ENCODE measurements at regions not wholly inside any gene's neighbourhood (a gene's known extent, or its start where the extent isn't known, plus 50 kb on each side); places are given as distances from the start of the nearest gene placed in this dataset.
"Not testable (repeated sequence)": the region's sequence is repeated elsewhere in the genome, so short reads cannot be mapped to it uniquely, and the experiment has no call there.

DNA sequence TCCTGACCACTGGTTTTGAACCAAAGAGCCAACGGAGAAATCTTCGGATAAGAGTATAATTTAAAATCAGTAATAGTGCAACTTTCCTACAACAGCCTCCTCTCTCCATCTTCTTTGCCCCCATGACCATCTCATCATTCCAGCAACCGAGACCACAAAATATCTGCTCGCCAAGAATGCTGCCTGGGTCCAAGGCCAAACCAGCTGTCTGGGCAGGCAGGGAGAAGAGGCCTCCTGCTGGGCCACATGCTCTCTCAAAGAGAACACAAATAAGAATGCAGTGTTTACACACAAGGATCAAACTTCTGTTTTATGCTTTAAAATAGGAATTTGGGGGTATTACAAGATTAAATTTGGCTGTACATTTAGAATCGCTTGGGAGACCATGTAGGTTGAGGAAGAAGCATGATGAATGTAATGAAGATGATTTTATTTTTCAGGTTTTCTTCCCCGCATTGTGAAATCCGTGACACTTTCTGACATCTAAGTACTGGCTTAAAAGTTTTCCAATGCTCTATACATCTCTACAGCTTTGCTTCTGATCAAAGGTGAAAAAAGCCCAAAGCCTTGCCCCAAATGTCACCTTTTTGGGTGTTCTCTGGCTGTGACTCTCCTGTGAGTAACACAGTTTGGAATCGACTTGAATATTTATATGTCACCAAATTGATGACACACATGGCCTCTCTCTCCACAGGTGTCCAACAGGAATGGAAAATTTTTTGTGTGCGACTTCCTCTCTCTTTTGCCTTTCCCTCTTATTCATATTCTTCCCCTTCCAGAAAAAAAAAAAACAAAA is 79.4 kb upstream of the PROKR2 start:
- DNase-seq (ENCODE audit: extremely low read depth, low read depth, low spot score): no peak

DNA sequence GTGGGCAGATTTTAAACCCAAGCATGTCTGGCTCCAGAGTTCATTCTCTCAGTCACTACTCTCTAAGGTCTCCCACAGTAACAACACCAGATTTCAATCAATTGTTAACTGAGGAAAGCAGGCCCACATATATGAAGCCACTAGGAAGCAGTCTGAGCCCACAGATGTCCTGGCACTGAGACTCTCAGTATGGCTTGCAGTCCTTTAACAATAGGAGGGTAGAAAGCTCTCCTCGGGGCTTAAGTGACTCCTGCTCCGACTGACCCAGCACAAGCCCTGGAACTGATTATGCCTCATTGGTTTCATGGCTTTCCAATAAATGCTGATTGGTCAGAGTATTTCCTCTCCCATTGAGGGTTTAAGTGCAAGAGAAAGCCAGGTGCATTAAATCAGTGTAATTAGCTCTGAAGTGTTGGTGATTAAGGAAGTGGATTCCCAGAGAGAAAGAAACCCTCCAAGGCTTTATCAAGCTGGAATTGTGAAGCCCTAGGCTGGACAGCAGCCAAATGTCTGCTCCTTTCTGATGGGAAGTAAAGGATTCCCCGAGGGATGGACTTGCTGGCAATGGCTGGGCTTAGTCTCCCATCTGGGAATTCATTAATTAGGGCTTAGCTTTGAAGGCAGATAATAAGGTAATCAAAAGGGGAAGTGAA is 76.6 kb upstream of the PROKR2 start:
- DNase-seq (ENCODE audit: extremely low read depth, low read depth, low spot score): no peak

DNA sequence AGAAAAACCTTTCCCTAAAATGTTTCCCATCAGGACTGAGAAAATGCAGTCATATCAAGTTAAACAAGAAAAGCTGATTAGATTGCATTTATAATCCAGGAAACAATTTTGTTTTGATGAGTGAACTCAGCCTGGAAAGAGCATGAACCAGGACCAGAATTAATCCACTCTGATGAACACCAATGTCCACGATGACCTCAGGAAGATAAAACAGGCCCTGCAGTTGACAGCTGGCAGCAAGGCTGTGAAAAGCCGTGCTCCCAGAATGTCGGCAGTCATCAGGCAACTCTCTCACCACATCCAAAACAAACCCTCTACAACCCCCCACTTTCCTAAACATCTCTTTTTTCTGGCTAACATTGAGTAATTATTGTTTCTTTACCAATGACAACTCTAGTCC is 74.0 kb upstream of the PROKR2 start:
- DNase-seq (ENCODE audit: extremely low read depth, low read depth, low spot score): no peak

DNA sequence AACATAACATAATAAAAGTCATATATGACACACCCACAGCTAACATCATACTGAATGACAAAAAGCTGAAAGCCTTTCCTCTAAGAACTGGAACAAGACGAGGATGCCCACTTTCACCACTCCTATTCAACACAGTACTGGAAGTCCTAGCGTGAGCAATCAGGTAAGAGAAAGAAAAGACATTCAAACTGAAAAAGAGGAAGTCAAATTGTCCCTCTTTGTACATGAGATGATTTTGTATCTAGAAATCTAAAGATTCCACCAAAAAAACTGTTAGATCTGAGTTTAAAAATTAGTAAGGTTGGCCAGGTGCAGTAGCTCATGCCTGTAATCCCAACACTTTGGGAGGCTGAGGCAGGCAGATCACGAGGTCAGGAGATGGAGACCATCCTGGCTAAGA is 70.1 kb upstream of the PROKR2 start:
- not testable (repeated sequence) for DNase-seq (ENCODE audit: extremely low read depth, low read depth, low spot score)

DNA sequence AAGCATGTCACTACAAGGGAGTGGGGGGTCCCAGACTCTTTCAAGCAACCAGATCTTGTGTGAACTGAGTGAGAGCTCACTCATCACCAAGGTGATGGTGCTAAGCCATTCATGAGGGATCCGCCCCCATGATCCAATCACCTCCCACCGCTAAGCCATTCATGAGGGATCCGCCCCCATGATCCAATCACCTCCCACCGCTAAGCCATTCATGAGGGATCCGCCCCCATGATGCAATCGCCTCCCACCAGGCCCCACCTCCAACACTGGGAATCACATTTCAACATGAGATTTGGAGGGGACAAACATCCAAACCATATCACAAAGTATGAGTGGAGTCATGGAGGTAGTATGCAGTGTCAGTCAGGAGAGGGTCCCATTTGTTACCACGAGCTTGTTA is 64.8 kb upstream of the PROKR2 start:
- not testable (repeated sequence) for DNase-seq (ENCODE audit: extremely low read depth, low read depth, low spot score)

DNA sequence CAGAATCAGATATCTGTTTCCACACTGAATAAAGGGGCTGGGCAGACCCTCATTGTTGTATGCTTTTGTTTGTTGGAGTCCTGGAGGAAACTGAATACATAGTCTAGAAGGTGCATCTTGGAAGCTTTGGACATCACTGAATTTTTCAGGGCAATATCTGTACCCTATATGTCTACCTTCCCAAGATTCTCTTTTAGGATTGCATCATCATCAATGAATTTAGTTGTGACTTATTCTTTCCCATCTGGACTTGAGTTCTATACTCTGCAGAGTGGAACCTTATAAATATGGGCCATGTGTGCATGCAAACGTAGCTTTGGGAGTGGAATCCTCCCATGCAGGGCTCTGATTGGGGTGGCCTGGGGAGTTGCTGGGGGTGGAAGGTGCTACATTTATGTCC is 60.7 kb upstream of the PROKR2 start:
- no peak for DNase-seq (ENCODE audit: extremely low read depth, low read depth, low spot score)

DNA sequence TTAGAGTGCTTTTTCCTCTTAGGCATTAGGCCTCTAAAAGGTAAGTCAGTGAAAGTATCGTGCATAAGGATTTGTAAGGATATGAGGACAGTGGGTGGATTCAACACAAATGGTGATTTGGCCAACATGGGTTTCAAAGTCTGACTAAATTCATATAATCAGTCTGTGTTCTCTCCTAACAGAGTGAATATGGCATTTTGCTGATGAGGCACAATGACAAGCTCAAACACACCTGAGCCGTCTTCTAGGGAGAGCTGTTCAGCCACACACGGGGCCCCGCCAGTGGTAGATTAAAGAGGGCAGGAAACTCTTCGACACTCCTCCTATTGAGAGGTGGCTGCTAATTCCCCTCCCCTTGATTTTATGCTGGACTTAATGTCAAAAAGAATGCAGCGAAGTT is 59.5 kb upstream of the PROKR2 start:
- DNase-seq (ENCODE audit: extremely low read depth, low read depth, low spot score): no peak

DNA sequence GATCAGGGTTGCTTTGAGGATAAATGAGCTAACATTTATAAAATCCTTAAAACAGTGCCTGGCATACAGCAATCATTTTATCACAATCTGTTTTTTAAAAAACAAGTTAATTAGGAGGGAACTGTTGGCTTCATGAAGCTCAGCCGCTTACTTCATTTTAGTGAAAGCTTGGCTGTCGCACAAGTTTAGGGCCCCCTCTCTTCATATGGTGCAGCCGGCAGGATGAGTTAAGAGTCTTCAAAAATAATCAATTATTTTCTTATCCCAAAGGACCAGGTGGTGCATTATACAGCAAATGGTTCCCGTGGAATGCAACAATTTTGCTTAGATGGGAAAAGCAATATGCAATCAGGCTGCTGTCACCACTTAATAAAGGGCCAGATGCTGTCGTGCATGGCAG is 57.4 kb upstream of the PROKR2 start:
- no peak for DNase-seq (ENCODE audit: extremely low read depth, low read depth, low spot score)

DNA sequence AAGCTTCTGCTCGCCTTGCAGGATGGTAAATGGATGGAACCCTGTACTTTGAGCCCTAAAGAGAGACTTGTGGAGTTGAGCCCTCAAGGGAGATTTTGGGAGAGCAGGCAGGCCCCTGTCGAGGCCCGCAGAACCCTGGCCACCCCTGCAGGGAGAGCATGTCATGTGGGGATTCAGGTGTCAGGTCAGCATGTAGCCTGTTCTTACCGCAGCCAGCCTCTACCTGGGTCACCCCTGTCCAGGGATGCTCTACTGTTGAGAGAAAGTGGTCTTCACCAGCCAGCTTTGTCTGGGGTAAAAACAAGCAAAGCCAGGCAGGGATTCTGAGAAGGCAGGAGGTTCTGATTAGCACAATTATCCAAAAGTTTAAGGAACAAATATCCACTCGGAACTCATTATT is 55.6 kb upstream of the PROKR2 start:
- no peak for DNase-seq (ENCODE audit: extremely low read depth, low read depth, low spot score)

DNA sequence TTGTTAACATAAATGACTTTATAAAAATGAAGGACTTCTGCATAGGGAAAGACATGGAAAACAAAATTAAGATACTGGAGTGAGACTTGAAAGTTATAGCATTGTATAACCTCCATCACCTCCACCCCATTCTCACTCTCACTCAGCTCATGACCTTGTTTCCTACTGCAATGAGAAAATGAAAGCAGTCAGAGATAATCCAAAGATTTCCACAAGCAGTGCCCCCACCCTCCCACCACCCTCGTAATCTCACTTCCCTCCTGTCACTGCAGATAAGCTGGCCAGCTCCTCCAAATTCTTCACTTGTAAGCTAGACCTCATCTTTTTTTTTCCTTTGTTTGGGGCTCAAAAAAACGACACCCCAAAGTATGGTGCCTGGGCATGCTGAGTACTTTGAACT is 52.9 kb upstream of the PROKR2 start:
- DNase-seq (ENCODE audit: extremely low read depth, low read depth, low spot score): no peak

Data from glomerular endothelial cell (primary cell).